Tibial nerve (tissue), 4 donors: ENCODE measurements at regions not wholly inside any gene's neighbourhood (a gene's known extent, or its start where the extent isn't known, plus 50 kb on each side); places are given as distances from the start of the nearest gene placed in this dataset.

Source experiments
- EP300 ChIP-seq, 2 donors: sonication (generic); formaldehyde crosslinking; IDR thresholded peaks; one replicate each; pipeline ENCODE4 v1.6.1; 2017; ENCODE audit warnings: antibody characterized with exemption in 2 of 2, mild to moderate bottlenecking in 1 of 2
- POLR2A ChIP-seq, 2 donors: fragments of 450-650 bp; IDR thresholded peaks; one replicate each; pipeline ENCODE4 v1.6.1; 2017; ENCODE audit warnings: antibody characterized with exemption in 2 of 2, mild to moderate bottlenecking in 2 of 2, moderate library complexity in 2 of 2
- TF ChIP-seq, protein P1 (sequence below), 5 experiments: fragments of 200-600 bp in 3 of 5; fragments of 450-650 bp in 2 of 5; sonication (generic) in 3 of 5; IDR thresholded peaks; one replicate each; pipeline ENCODE4 v1.5.1; 2016 to 2019; ENCODE audit warnings: antibody characterized with exemption in 5 of 5, mild to moderate bottlenecking in 3 of 5, moderate library complexity in 2 of 5

DNA sequence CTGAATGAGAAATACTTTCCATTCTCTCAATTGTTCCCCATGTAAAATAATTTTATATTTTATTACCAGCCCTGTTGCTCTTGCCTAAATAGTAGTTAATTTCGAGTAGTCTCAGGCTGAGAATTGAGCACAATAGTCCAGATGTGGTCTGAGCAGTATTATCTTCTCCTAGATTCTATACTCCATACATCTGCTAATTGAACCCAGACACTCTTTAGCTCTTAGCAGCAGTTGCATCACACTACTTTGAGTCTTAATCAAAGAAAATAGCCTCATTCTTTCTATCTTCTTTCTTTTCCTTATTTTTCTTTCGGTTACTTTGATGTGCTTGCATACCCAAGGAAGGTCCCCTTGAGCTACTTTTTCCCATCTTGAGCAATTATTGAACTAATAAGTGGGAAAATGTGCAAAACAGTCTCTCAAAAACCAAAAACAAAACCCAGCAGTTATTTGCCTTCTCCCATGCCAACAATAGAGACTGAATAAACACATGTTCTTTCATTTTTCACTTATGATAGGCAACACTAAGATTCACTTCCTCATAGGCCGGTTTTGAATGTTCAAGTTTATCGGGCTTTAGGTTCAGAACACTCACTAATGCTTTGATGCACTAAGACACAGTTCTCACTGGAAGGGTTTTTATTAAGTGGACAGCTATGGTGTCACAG lies 204.5 kb downstream of the POU4F1 start:
- TF ChIP-seq EP300 (IDR thresholded peaks at IDR 0.05): no peak
- TF ChIP-seq POLR2A (IDR thresholded peaks at IDR 0.05): no peak
- TF ChIP-seq, protein P1, sequence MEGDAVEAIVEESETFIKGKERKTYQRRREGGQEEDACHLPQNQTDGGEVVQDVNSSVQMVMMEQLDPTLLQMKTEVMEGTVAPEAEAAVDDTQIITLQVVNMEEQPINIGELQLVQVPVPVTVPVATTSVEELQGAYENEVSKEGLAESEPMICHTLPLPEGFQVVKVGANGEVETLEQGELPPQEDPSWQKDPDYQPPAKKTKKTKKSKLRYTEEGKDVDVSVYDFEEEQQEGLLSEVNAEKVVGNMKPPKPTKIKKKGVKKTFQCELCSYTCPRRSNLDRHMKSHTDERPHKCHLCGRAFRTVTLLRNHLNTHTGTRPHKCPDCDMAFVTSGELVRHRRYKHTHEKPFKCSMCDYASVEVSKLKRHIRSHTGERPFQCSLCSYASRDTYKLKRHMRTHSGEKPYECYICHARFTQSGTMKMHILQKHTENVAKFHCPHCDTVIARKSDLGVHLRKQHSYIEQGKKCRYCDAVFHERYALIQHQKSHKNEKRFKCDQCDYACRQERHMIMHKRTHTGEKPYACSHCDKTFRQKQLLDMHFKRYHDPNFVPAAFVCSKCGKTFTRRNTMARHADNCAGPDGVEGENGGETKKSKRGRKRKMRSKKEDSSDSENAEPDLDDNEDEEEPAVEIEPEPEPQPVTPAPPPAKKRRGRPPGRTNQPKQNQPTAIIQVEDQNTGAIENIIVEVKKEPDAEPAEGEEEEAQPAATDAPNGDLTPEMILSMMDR (IDR thresholded peaks at IDR 0.05): no peak
